ENCODE measurements at regions not wholly inside any gene's neighbourhood (a gene's known extent, or its start where the extent isn't known, plus 50 kb on each side); places are given as distances from the start of the nearest gene placed in this dataset.
"Not testable (repeated sequence)": the region's sequence is repeated elsewhere in the genome, so short reads cannot be mapped to it uniquely, and the experiment has no call there.

GRCh38 chr3:26091626-26092025, 301.7 kb downstream of the OXSM start:
- Histone ChIP-seq H3K36me3 (replicated peaks; ENCODE audit: low read depth, low read length) (no peaks in the 10 kb centered on the region), H3K79me2 (ENCODE audit: low read length) (no peaks in the 10 kb centered on the region), H3K4me2 (ENCODE audit: low read length) (no peak overlapping the region), H3K9ac (ENCODE audit: low read length) (no peak overlapping the region), H4K20me1 (ENCODE audit: insufficient read depth, low read length) (no peaks in the 10 kb centered on the region), H2AFZ (ENCODE audit: low read depth, low read length) (no peak overlapping the region), H3K4me1 (ENCODE audit: low read length) (no peaks in the 10 kb centered on the region), H3K4me3 (ENCODE audit: low read length) (no peak overlapping the region), H3K27ac (ENCODE audit: low read length) (no peak overlapping the region), H3K27me3 (ENCODE audit: low read depth, low read length) (no peaks in the 10 kb centered on the region), H3K9me3 (ENCODE audit: insufficient read depth, low read length) (peaks cover 4% of the 10 kb centered on the region; the same call in 1 of the 2 replicates)
- no peak for TF ChIP-seq EZH2phosphoT487 (IDR thresholded peaks at IDR 0.05; ENCODE audit: low read depth)
- no peak for TF ChIP-seq CTCF (IDR thresholded peaks at IDR 0.05; ENCODE audit: low read depth, low read length)

GRCh38 chr3:26097111-26097510, 307.2 kb downstream of the OXSM start:
- H3K79me2 ChIP-seq (ENCODE audit: low read length); H3K27ac ChIP-seq (ENCODE audit: low read length); H3K9ac ChIP-seq (ENCODE audit: low read length); H4K20me1 ChIP-seq (ENCODE audit: insufficient read depth, low read length); H3K4me3 ChIP-seq (ENCODE audit: low read length); H3K4me1 ChIP-seq (ENCODE audit: low read length); H2AFZ ChIP-seq (ENCODE audit: low read depth, low read length); H3K27me3 ChIP-seq (ENCODE audit: low read depth, low read length); H3K4me2 ChIP-seq (ENCODE audit: low read length); H3K36me3 ChIP-seq (replicated peaks; ENCODE audit: low read depth, low read length): not testable (repeated sequence)
- peaks cover 11% of the 10 kb centered on the region; the same call in 1 of the 2 replicates for H3K9me3 ChIP-seq (ENCODE audit: insufficient read depth, low read length)

- no peak overlapping the region for H2AFZ ChIP-seq (ENCODE audit: low read depth, low read length)
Measured at GRCh38 chr3:26099692-26100091, 309.8 kb downstream of the OXSM start.

GRCh38 chr3:26100176-26100575, 310.3 kb downstream of the OXSM start:
- no peaks in the 10 kb centered on the region for H3K36me3 ChIP-seq (replicated peaks; ENCODE audit: low read depth, low read length)
- H3K79me2 ChIP-seq (ENCODE audit: low read length): no peaks in the 10 kb centered on the region
- no peak overlapping the region for H3K4me3 ChIP-seq (ENCODE audit: low read length)
- H3K9ac ChIP-seq (ENCODE audit: low read length): no peak overlapping the region
- no peaks in the 10 kb centered on the region for H4K20me1 ChIP-seq (ENCODE audit: insufficient read depth, low read length)
- H3K9me3 ChIP-seq (ENCODE audit: insufficient read depth, low read length): peaks cover 11% of the 10 kb centered on the region; the same call in 1 of the 2 replicates
- no peaks in the 10 kb centered on the region for H3K27me3 ChIP-seq (ENCODE audit: low read depth, low read length)
- no peak for TF ChIP-seq EZH2phosphoT487 (IDR thresholded peaks at IDR 0.05; ENCODE audit: low read depth)
- TF ChIP-seq CTCF (IDR thresholded peaks at IDR 0.05; ENCODE audit: low read depth, low read length): no peak
- H3K27ac ChIP-seq (ENCODE audit: low read length): no peak overlapping the region
- no peaks in the 10 kb centered on the region for H3K4me1 ChIP-seq (ENCODE audit: low read length)
- no peak overlapping the region for H3K4me2 ChIP-seq (ENCODE audit: low read length)
- no peak overlapping the region for H2AFZ ChIP-seq (ENCODE audit: low read depth, low read length)

More at GRCh38 chr3:26099692-26100091, 309.8 kb downstream of the OXSM start:
- Histone ChIP-seq H3K9ac (ENCODE audit: low read length) (no peak overlapping the region), H3K4me1 (ENCODE audit: low read length) (no peaks in the 10 kb centered on the region), H3K36me3 (replicated peaks; ENCODE audit: low read depth, low read length) (no peaks in the 10 kb centered on the region), H3K4me2 (ENCODE audit: low read length) (no peak overlapping the region), H3K4me3 (ENCODE audit: low read length) (no peak overlapping the region), H4K20me1 (ENCODE audit: insufficient read depth, low read length) (no peaks in the 10 kb centered on the region), H3K27ac (ENCODE audit: low read length) (no peak overlapping the region), H3K9me3 (ENCODE audit: insufficient read depth, low read length) (peaks cover 11% of the 10 kb centered on the region; the same call in 1 of the 2 replicates), H3K79me2 (ENCODE audit: low read length) (no peaks in the 10 kb centered on the region), H3K27me3 (ENCODE audit: low read depth, low read length) (no peaks in the 10 kb centered on the region)
- TF ChIP-seq EZH2phosphoT487 (IDR thresholded peaks at IDR 0.05; ENCODE audit: low read depth) (no peak), CTCF (IDR thresholded peaks at IDR 0.05; ENCODE audit: low read depth, low read length) (no peak)

GRCh38 chr3:26102376-26102775, 312.5 kb downstream of the OXSM start:
- no peak overlapping the region for H3K9ac ChIP-seq (ENCODE audit: low read length)
- peaks cover 8% of the 10 kb centered on the region; the same call in 1 of the 2 replicates for H3K9me3 ChIP-seq (ENCODE audit: insufficient read depth, low read length)
- H2AFZ ChIP-seq (ENCODE audit: low read depth, low read length): no peak overlapping the region
- H3K4me3 ChIP-seq (ENCODE audit: low read length): no peak overlapping the region
- H3K27me3 ChIP-seq (ENCODE audit: low read depth, low read length): no peaks in the 10 kb centered on the region
- TF ChIP-seq EZH2phosphoT487 (IDR thresholded peaks at IDR 0.05; ENCODE audit: low read depth): no peak
- TF ChIP-seq CTCF (IDR thresholded peaks at IDR 0.05; ENCODE audit: low read depth, low read length): no peak
- no peaks in the 10 kb centered on the region for H4K20me1 ChIP-seq (ENCODE audit: insufficient read depth, low read length)
- H3K4me2 ChIP-seq (ENCODE audit: low read length): no peak overlapping the region
- no peaks in the 10 kb centered on the region for H3K4me1 ChIP-seq (ENCODE audit: low read length)
- no peak overlapping the region for H3K27ac ChIP-seq (ENCODE audit: low read length)
- no peaks in the 10 kb centered on the region for H3K79me2 ChIP-seq (ENCODE audit: low read length)
- H3K36me3 ChIP-seq (replicated peaks; ENCODE audit: low read depth, low read length): no peaks in the 10 kb centered on the region

Measured in OCI-LY3 (cell line).